IPS-11a (cell line): ENCODE measurements at regions not wholly inside any gene's neighbourhood (a gene's known extent, or its start where the extent isn't known, plus 50 kb on each side); places are given as distances from the start of the nearest gene placed in this dataset.
"Not testable (repeated sequence)": the region's sequence is repeated elsewhere in the genome, so short reads cannot be mapped to it uniquely, and the experiment has no call there.

ENCODE experiments used
- H3K4me3 ChIP-seq: one replicate; pipeline ENCODE4 v1.5.1; 2013; ENCODE audit warnings: low read depth, low read length, control low read depth

GRCh38 chr6:115634887-115635286 lies 425.8 kb downstream of the FRK start:
- H3K4me3 ChIP-seq = no peak overlapping the region

GRCh38 chr6:115634131-115634530 lies 426.6 kb downstream of the FRK start:
- H3K4me3 ChIP-seq = no peak overlapping the region

- H3K4me3 ChIP-seq = no peak overlapping the region
Observed at GRCh38 chr6:115631028-115631427, 429.7 kb downstream of the FRK start.

- H3K4me3 ChIP-seq = no peak overlapping the region
Observed at GRCh38 chr6:115630424-115631024, 430.2 kb downstream of the FRK start.

- H3K4me3 ChIP-seq = no peak overlapping the region
Observed at GRCh38 chr6:115629415-115629814, 431.3 kb downstream of the FRK start.

GRCh38 chr6:115618256-115618655 lies 442.4 kb downstream of the FRK start:
- no peak overlapping the region for H3K4me3 ChIP-seq

GRCh38 chr6:115617031-115617430 lies 443.7 kb downstream of the FRK start:
- H3K4me3 ChIP-seq = no peak overlapping the region

- no peak overlapping the region for H3K4me3 ChIP-seq
Observed at GRCh38 chr6:115613488-115613887, 447.2 kb downstream of the FRK start.

- no peak overlapping the region for H3K4me3 ChIP-seq
Observed at GRCh38 chr6:115612796-115613479, 447.8 kb downstream of the FRK start.

- no peak overlapping the region for H3K4me3 ChIP-seq
Observed at GRCh38 chr6:115612216-115612615, 448.5 kb downstream of the FRK start.

GRCh38 chr6:115610696-115611095 lies 450.0 kb downstream of the FRK start:
- no peak overlapping the region for H3K4me3 ChIP-seq

GRCh38 chr6:115609111-115609510 lies 451.6 kb downstream of the FRK start:
- no peak overlapping the region for H3K4me3 ChIP-seq

- no peak overlapping the region for H3K4me3 ChIP-seq
Observed at GRCh38 chr6:115602466-115602865, 458.2 kb downstream of the FRK start.

GRCh38 chr6:115601509-115601908 lies 459.2 kb downstream of the FRK start:
- no peak overlapping the region for H3K4me3 ChIP-seq

- no peak overlapping the region for H3K4me3 ChIP-seq
Observed at GRCh38 chr6:115601064-115601463, 459.6 kb downstream of the FRK start.

GRCh38 chr6:115594891-115595290 lies 465.8 kb downstream of the FRK start:
- H3K4me3 ChIP-seq = no peak overlapping the region

- no peak overlapping the region for H3K4me3 ChIP-seq
Observed at GRCh38 chr6:115592025-115592424, 468.7 kb downstream of the FRK start.

- H3K4me3 ChIP-seq = not testable (repeated sequence)
Observed at GRCh38 chr6:115589072-115589471, 471.6 kb downstream of the FRK start.

GRCh38 chr6:115583290-115583689 lies 477.4 kb downstream of the FRK start:
- no peak overlapping the region for H3K4me3 ChIP-seq

GRCh38 chr6:115582386-115582785 lies 478.3 kb downstream of the FRK start:
- H3K4me3 ChIP-seq = no peak overlapping the region

- not testable (repeated sequence) for H3K4me3 ChIP-seq
Observed at GRCh38 chr6:115579565-115579964, 481.1 kb downstream of the FRK start.

GRCh38 chr6:115577270-115577669 lies 483.4 kb downstream of the FRK start:
- no peak overlapping the region for H3K4me3 ChIP-seq

GRCh38 chr6:115575285-115575684 lies 485.4 kb downstream of the FRK start:
- H3K4me3 ChIP-seq = no peak overlapping the region
